HEK293 (cell line): ENCODE measurements at regions not wholly inside any gene's neighbourhood (a gene's known extent, or its start where the extent isn't known, plus 50 kb on each side); places are given as distances from the start of the nearest gene placed in this dataset.

ENCODE experiments used
- MYNN ChIP-seq: fragments of 450-650 bp; formaldehyde crosslinking; IDR thresholded peaks from 2 replicates; pipeline ENCODE4 v1.5.1; 2016; ENCODE audit warnings: missing biosample characterization, missing genetic modification characterization, borderline replicate concordance
- OVOL3 ChIP-seq: fragments of 450-650 bp; formaldehyde crosslinking; IDR thresholded peaks from 2 replicates; pipeline ENCODE4 v1.5.1; 2016; ENCODE audit warnings: missing biosample characterization, missing genetic modification characterization
- SP2 ChIP-seq: fragments of 450-650 bp; formaldehyde crosslinking; IDR thresholded peaks from 2 replicates; pipeline ENCODE4 v1.5.1; 2016; ENCODE audit warnings: missing biosample characterization, missing genetic modification characterization
- TCF7L2 ChIP-seq: IDR thresholded peaks from 2 replicates; pipeline ENCODE4 v1.6.1; 2011; ENCODE audit warnings: low read depth, mild to moderate bottlenecking, inconsistent platforms, low read length, moderate library complexity, borderline replicate concordance
- ZNF501 ChIP-seq: fragments of 450-650 bp; formaldehyde crosslinking; IDR thresholded peaks from 2 replicates; pipeline ENCODE4 v1.5.1; 2016; ENCODE audit warnings: missing biosample characterization, missing genetic modification characterization
- ZNF707 ChIP-seq: fragments of 450-650 bp; formaldehyde crosslinking; IDR thresholded peaks from 2 replicates; pipeline ENCODE4 v1.5.1; 2016; ENCODE audit warnings: missing biosample characterization, missing genetic modification characterization
- TF ChIP-seq, protein P1 (sequence below): fragments of 450-650 bp; formaldehyde crosslinking; IDR thresholded peaks from 2 replicates; pipeline ENCODE4 v1.5.1; 2016; ENCODE audit warnings: missing biosample characterization, missing genetic modification characterization
- TF ChIP-seq, protein P2 (sequence below): fragments of 450-650 bp; formaldehyde crosslinking; IDR thresholded peaks from 2 replicates; pipeline ENCODE4 v1.5.1; 2016; ENCODE audit warnings: missing biosample characterization, missing genetic modification characterization
- TF ChIP-seq, protein P3 (sequence below): fragments of 450-650 bp; formaldehyde crosslinking; IDR thresholded peaks from 2 replicates; pipeline ENCODE4 v1.5.1; 2017; ENCODE audit warnings: missing biosample characterization, missing genetic modification characterization
- TF ChIP-seq, protein P4 (sequence below): fragments of 450-650 bp; IDR thresholded peaks from 2 replicates; pipeline ENCODE4 v1.5.1; 2018; ENCODE audit warnings: missing biosample characterization, mild to moderate bottlenecking, missing genetic modification characterization

DNA sequence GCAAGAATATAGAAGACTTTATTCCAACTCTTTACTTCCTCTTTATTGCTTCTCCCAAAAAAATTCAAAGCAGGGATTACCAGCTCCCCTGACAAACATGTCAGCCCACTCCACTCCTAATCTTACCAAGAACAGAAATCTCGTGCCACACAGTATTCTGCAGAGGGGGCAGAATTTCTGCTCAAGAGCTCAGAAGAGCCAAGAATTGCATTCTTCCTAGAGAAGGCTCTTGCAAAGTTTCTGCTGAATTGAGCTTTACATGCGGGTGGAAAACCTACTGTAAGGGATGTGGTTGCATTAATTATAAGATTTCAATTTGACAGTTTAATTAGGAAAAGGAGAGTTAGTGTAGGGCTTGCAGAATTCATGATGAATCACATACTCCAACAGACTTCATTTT is 428.5 kb downstream of the CETN3 start:
- TF ChIP-seq, protein P1, sequence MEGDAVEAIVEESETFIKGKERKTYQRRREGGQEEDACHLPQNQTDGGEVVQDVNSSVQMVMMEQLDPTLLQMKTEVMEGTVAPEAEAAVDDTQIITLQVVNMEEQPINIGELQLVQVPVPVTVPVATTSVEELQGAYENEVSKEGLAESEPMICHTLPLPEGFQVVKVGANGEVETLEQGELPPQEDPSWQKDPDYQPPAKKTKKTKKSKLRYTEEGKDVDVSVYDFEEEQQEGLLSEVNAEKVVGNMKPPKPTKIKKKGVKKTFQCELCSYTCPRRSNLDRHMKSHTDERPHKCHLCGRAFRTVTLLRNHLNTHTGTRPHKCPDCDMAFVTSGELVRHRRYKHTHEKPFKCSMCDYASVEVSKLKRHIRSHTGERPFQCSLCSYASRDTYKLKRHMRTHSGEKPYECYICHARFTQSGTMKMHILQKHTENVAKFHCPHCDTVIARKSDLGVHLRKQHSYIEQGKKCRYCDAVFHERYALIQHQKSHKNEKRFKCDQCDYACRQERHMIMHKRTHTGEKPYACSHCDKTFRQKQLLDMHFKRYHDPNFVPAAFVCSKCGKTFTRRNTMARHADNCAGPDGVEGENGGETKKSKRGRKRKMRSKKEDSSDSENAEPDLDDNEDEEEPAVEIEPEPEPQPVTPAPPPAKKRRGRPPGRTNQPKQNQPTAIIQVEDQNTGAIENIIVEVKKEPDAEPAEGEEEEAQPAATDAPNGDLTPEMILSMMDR (tag by site-specific recombination), result no peak
- TF ChIP-seq TCF7L2 (no peak), ZNF501 (tag by site-specific recombination) (no peak), MYNN (tag by site-specific recombination) (no peak), ZNF707 (tag by site-specific recombination) (no peak), SP2 (tag by site-specific recombination) (no peak), OVOL3 (no peak)
- TF ChIP-seq, protein P2, sequence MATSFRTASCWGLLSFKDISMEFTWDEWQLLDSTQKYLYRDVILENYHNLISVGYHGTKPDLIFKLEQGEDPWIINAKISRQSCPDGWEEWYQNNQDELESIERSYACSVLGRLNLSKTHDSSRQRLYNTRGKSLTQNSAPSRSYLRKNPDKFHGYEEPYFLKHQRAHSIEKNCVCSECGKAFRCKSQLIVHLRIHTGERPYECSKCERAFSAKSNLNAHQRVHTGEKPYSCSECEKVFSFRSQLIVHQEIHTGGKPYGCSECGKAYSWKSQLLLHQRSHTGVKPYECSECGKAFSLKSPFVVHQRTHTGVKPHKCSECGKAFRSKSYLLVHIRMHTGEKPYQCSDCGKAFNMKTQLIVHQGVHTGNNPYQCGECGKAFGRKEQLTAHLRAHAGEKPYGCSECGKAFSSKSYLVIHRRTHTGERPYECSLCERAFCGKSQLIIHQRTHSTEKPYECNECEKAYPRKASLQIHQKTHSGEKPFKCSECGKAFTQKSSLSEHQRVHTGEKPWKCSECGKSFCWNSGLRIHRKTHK (tag by site-specific recombination), result no peak
- TF ChIP-seq, protein P3, sequence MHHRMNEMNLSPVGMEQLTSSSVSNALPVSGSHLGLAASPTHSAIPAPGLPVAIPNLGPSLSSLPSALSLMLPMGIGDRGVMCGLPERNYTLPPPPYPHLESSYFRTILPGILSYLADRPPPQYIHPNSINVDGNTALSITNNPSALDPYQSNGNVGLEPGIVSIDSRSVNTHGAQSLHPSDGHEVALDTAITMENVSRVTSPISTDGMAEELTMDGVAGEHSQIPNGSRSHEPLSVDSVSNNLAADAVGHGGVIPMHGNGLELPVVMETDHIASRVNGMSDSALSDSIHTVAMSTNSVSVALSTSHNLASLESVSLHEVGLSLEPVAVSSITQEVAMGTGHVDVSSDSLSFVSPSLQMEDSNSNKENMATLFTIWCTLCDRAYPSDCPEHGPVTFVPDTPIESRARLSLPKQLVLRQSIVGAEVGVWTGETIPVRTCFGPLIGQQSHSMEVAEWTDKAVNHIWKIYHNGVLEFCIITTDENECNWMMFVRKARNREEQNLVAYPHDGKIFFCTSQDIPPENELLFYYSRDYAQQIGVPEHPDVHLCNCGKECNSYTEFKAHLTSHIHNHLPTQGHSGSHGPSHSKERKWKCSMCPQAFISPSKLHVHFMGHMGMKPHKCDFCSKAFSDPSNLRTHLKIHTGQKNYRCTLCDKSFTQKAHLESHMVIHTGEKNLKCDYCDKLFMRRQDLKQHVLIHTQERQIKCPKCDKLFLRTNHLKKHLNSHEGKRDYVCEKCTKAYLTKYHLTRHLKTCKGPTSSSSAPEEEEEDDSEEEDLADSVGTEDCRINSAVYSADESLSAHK (tag by site-specific recombination), result no peak
- TF ChIP-seq, protein P4, sequence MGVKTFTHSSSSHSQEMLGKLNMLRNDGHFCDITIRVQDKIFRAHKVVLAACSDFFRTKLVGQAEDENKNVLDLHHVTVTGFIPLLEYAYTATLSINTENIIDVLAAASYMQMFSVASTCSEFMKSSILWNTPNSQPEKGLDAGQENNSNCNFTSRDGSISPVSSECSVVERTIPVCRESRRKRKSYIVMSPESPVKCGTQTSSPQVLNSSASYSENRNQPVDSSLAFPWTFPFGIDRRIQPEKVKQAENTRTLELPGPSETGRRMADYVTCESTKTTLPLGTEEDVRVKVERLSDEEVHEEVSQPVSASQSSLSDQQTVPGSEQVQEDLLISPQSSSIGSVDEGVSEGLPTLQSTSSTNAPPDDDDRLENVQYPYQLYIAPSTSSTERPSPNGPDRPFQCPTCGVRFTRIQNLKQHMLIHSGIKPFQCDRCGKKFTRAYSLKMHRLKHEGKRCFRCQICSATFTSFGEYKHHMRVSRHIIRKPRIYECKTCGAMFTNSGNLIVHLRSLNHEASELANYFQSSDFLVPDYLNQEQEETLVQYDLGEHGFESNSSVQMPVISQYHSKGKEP (tag by site-specific recombination), result no peak
